ENCODE measurements at regions not wholly inside any gene's neighbourhood (a gene's known extent, or its start where the extent isn't known, plus 50 kb on each side); places are given as distances from the start of the nearest gene placed in this dataset.

DNA sequence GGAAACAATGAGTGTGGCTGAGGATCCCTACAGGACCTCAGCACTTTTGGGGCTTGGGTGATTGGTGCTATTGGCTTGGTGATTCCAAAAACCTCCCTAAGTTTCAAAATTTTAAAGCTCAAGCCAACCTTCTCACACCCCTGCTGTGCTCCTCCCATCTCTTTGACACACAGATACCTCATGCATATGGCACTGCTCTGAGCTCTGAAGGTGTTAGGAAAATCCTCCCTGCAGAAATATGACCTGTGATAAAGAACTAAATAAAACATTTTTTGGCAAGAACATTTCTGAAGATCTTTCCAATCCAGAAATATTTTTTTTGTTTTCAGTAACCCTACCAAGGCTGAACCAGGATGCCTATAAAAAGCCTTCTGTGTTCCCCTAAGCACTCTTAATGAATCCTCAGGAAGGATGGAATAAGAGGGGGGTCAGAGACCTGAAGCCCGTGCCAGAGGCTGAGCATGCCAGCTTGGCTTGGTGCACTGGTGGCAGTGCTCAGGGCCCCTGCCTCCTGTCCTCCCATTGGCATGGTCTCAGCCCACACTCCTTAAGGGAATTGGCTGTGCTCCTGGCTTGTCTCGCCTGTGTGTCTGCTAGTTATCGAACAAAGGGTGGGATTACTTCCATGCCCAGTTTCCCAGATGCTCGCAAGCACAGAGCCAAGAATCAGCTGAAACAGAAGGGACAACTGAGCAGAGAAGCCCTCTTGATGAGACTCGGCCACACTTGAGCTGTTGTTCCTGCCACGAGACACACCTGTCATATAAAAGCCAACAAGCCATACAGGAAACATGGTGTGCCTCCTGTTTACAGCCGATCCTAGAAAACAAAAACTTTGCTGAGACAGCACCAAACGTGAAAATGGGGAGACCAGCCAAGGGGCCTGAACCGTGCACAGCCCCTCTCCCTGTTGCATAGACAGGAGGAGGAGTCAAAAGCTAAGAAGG lies 132.7 kb upstream of the EEA1 start:
- TF ChIP-seq, protein P1, sequence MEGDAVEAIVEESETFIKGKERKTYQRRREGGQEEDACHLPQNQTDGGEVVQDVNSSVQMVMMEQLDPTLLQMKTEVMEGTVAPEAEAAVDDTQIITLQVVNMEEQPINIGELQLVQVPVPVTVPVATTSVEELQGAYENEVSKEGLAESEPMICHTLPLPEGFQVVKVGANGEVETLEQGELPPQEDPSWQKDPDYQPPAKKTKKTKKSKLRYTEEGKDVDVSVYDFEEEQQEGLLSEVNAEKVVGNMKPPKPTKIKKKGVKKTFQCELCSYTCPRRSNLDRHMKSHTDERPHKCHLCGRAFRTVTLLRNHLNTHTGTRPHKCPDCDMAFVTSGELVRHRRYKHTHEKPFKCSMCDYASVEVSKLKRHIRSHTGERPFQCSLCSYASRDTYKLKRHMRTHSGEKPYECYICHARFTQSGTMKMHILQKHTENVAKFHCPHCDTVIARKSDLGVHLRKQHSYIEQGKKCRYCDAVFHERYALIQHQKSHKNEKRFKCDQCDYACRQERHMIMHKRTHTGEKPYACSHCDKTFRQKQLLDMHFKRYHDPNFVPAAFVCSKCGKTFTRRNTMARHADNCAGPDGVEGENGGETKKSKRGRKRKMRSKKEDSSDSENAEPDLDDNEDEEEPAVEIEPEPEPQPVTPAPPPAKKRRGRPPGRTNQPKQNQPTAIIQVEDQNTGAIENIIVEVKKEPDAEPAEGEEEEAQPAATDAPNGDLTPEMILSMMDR (conservative IDR thresholded peaks at IDR 0.05; ENCODE audit: low read length): no peak
- TF ChIP-seq EZH2phosphoT487 (IDR thresholded peaks at IDR 0.05; ENCODE audit: borderline replicate concordance, low read depth, low read length): no peak
- Histone ChIP-seq H3K4me1 (ENCODE audit: insufficient read depth, low read length, poor library complexity, severe bottlenecking) (no peaks in the 10 kb centered on the region), H4K20me1 (ENCODE audit: insufficient read depth, low read length) (no peaks in the 10 kb centered on the region), H3K79me2 (ENCODE audit: insufficient read depth, low read depth, low read length) (no peaks in the 10 kb centered on the region), H3K27ac (ENCODE audit: low read depth, low read length, poor library complexity, severe bottlenecking) (no peak overlapping the region), H3K4me2 (ENCODE audit: low read length) (no peak overlapping the region), H3K9me3 (ENCODE audit: low read length) (no peaks in the 10 kb centered on the region), H3K4me3 (ENCODE audit: low read depth, low read length, poor library complexity, severe bottlenecking) (no peak overlapping the region), H3K9me2 (ENCODE audit: insufficient read depth, low read length) (no peaks in the 10 kb centered on the region), H3K36me3 (ENCODE audit: insufficient read depth, low read length) (no peaks in the 10 kb centered on the region), H2AFZ (ENCODE audit: low read length) (no peak overlapping the region)
- POLR2A ChIA-PET: interaction anchor here (0.5 kb wide), 1 partner anchor 30 kb away, joined by 3 read pairs; no protein-coding TSS in a partner anchor
- no peak for DNase-seq (ENCODE audit: low spot score)
- CTCF ChIA-PET (ENCODE audit: unreplicated experiment): no interaction called here
- intact Hi-C loops (cut with micrococcal nuclease; ENCODE audit: unreplicated experiment): no loop called here
- BruUV-seq (replicated peaks): no TSS peak

DNA sequence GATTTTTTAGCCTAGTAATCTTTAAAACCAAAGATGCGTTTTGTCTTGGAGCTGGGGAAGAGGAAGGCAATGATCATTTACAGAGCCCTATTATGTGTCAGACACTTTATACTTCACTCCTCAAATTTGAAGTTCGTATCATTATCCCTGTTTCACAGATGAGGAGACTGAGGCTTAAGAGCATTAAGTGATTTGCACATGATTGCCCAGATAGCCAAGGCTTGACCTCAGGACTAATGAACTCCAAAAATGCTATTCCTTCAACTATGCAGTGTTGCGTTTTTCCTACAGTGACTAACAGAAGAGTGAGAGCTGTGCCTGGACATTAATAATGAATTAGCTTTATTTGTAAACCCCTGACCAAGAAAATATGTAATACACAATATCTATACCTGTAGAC lies 136.8 kb upstream of the EEA1 start:
- H3K9me3 ChIP-seq (ENCODE audit: low read length): no peaks in the 10 kb centered on the region
- no peak overlapping the region for H3K27ac ChIP-seq (ENCODE audit: low read depth, low read length, poor library complexity, severe bottlenecking)
- no peak for DNase-seq (ENCODE audit: low spot score)
- POLR2A ChIA-PET: interaction anchor here (0.7 kb wide), 1 partner anchor 321 kb away, joined by 6 read pairs; no protein-coding TSS in a partner anchor
- H3K36me3 ChIP-seq (ENCODE audit: insufficient read depth, low read length): no peaks in the 10 kb centered on the region
- BruUV-seq (replicated peaks): no TSS peak
- TF ChIP-seq, protein P1 (conservative IDR thresholded peaks at IDR 0.05; ENCODE audit: low read length): no peak
- no peak for TF ChIP-seq EZH2phosphoT487 (IDR thresholded peaks at IDR 0.05; ENCODE audit: borderline replicate concordance, low read depth, low read length)
- H2AFZ ChIP-seq (ENCODE audit: low read length): no peak overlapping the region
- H4K20me1 ChIP-seq (ENCODE audit: insufficient read depth, low read length): no peaks in the 10 kb centered on the region
- no peak overlapping the region for H3K4me3 ChIP-seq (ENCODE audit: low read depth, low read length, poor library complexity, severe bottlenecking)
- no peaks in the 10 kb centered on the region for H3K79me2 ChIP-seq (ENCODE audit: insufficient read depth, low read depth, low read length)
- H3K9me2 ChIP-seq (ENCODE audit: insufficient read depth, low read length): no peaks in the 10 kb centered on the region
- no peak overlapping the region for H3K4me2 ChIP-seq (ENCODE audit: low read length)
- CTCF ChIA-PET (ENCODE audit: unreplicated experiment): no interaction called here
- intact Hi-C loops (cut with micrococcal nuclease; ENCODE audit: unreplicated experiment): no loop called here
- no peaks in the 10 kb centered on the region for H3K4me1 ChIP-seq (ENCODE audit: insufficient read depth, low read length, poor library complexity, severe bottlenecking)

DNA sequence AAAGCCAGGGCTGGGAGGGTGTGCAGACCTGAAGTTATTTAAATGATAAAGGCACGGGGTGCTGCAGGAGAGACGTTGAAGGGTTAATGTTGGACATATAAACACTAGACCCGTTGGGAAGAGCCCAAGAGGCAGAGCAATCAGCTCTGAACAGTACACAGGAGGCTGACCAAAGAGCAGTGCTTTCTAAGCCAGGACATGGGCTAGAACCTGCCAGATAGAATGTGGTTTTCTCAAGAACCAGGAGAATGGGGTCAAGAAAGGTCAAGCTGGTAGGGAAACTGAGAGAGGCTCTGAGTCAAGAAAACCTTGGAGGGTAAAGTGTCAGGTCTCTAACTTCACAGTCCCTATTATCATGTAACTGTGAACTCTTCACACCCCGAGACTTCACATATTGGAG lies 143.2 kb upstream of the EEA1 start:
- H3K79me2 ChIP-seq (ENCODE audit: insufficient read depth, low read depth, low read length): no peaks in the 10 kb centered on the region
- no peak overlapping the region for H3K27ac ChIP-seq (ENCODE audit: low read depth, low read length, poor library complexity, severe bottlenecking)
- intact Hi-C loops (cut with micrococcal nuclease; ENCODE audit: unreplicated experiment): no loop called here
- no peak overlapping the region for H2AFZ ChIP-seq (ENCODE audit: low read length)
- H3K4me1 ChIP-seq (ENCODE audit: insufficient read depth, low read length, poor library complexity, severe bottlenecking): no peaks in the 10 kb centered on the region
- H3K4me2 ChIP-seq (ENCODE audit: low read length): no peak overlapping the region
- TF ChIP-seq, protein P1 (conservative IDR thresholded peaks at IDR 0.05; ENCODE audit: low read length): no peak
- TF ChIP-seq EZH2phosphoT487 (IDR thresholded peaks at IDR 0.05; ENCODE audit: borderline replicate concordance, low read depth, low read length): no peak
- no peak overlapping the region for H3K4me3 ChIP-seq (ENCODE audit: low read depth, low read length, poor library complexity, severe bottlenecking)
- H3K9me3 ChIP-seq (ENCODE audit: low read length): no peaks in the 10 kb centered on the region
- no peaks in the 10 kb centered on the region for H4K20me1 ChIP-seq (ENCODE audit: insufficient read depth, low read length)
- no TSS peak for BruUV-seq (replicated peaks)
- DNase-seq (ENCODE audit: low spot score): no peak
- no peaks in the 10 kb centered on the region for H3K9me2 ChIP-seq (ENCODE audit: insufficient read depth, low read length)
- no peaks in the 10 kb centered on the region for H3K36me3 ChIP-seq (ENCODE audit: insufficient read depth, low read length)
- ChIA-PET POLR2A (interaction anchor here (1.2 kb wide), 1 partner anchor 113 kb away, joined by 3 read pairs; no protein-coding TSS in a partner anchor), CTCF (ENCODE audit: unreplicated experiment) (no interaction called here)

Data from OCI-LY7 (cell line).